ENCODE measurements at regions not wholly inside any gene's neighbourhood (a gene's known extent, or its start where the extent isn't known, plus 50 kb on each side); places are given as distances from the start of the nearest gene placed in this dataset.
A peak's percentile ranks its signal among the peaks of the same experiment; 100 is the strongest.

GRCh38 chr6:27582928-27583725 is 110.2 kb upstream of the ZNF184 start:
- H3K4me3 ChIP-seq: peak overlapping the region; percentile 47
- TF ChIP-seq RFX5 (IDR thresholded peaks at IDR 0.05) (no peak), NPAS2 (CRISPR knock-in tag; IDR thresholded peaks at IDR 0.05; ENCODE audit: borderline replicate concordance) (no peak), RCOR1 (IDR thresholded peaks at IDR 0.05; ENCODE audit: low read depth, low read length) (no peak), HEYL (CRISPR knock-in tag; IDR thresholded peaks at IDR 0.05) (no peak), JUNB (IDR thresholded peaks at IDR 0.05) (no peak), CHD4 (IDR thresholded peaks at IDR 0.05; ENCODE audit: borderline replicate concordance) (peak; percentile 31; the same call in 1 of the 2 replicates), SMC3 (IDR thresholded peaks at IDR 0.05) (0 out of 3 replicates have a peak, but pooled peaks have one; percentile 11), JUN (IDR thresholded peaks at IDR 0.05) (no peak), POLR2AphosphoS2 (conservative IDR thresholded peaks at IDR 0.05; ENCODE audit: low read length) (no peak), KDM1A (IDR thresholded peaks at IDR 0.05; ENCODE audit: low read depth) (no peak), FOSL2 (IDR thresholded peaks at IDR 0.05) (no peak), FOSL2 (CRISPR knock-in tag; IDR thresholded peaks at IDR 0.05) (no peak), SREBF2 (IDR thresholded peaks at IDR 0.05) (peak; percentile 54), GATA3 (IDR thresholded peaks at IDR 0.05; ENCODE audit: borderline replicate concordance) (0 out of 2 replicates have a peak, but pooled peaks have one; percentile 18), CEBPB (IDR thresholded peaks at IDR 0.05) (peak in 1 of 2 experiments; percentile 63; a peak in 2 of 4 replicates), EHMT2 (IDR thresholded peaks at IDR 0.05; ENCODE audit: low read depth) (0 out of 2 replicates have a peak, but pooled peaks have one; percentile 49), RNF2 (IDR thresholded peaks at IDR 0.05; ENCODE audit: borderline replicate concordance, low read depth) (no peak), CHD2 (IDR thresholded peaks at IDR 0.05; ENCODE audit: low read length, partially characterized antibody) (no peak)
- TF ChIP-seq, protein P1, sequence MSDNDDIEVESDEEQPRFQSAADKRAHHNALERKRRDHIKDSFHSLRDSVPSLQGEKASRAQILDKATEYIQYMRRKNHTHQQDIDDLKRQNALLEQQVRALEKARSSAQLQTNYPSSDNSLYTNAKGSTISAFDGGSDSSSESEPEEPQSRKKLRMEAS (IDR thresholded peaks at IDR 0.05): peak; percentile 62
- TF ChIP-seq, protein P2, sequence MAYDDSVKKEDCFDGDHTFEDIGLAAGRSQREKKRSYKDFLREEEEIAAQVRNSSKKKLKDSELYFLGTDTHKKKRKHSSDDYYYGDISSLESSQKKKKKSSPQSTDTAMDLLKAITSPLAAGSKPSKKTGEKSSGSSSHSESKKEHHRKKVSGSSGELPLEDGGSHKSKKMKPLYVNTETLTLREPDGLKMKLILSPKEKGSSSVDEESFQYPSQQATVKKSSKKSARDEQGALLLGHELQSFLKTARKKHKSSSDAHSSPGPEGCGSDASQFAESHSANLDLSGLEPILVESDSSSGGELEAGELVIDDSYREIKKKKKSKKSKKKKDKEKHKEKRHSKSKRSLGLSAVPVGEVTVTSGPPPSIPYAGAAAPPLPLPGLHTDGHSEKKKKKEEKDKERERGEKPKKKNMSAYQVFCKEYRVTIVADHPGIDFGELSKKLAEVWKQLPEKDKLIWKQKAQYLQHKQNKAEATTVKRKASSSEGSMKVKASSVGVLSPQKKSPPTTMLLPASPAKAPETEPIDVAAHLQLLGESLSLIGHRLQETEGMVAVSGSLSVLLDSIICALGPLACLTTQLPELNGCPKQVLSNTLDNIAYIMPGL (CRISPR knock-in tag; IDR thresholded peaks at IDR 0.05; ENCODE audit: borderline replicate concordance): peak; percentile 74; the same call in 1 of the 2 replicates
- TF ChIP-seq, protein P3, sequence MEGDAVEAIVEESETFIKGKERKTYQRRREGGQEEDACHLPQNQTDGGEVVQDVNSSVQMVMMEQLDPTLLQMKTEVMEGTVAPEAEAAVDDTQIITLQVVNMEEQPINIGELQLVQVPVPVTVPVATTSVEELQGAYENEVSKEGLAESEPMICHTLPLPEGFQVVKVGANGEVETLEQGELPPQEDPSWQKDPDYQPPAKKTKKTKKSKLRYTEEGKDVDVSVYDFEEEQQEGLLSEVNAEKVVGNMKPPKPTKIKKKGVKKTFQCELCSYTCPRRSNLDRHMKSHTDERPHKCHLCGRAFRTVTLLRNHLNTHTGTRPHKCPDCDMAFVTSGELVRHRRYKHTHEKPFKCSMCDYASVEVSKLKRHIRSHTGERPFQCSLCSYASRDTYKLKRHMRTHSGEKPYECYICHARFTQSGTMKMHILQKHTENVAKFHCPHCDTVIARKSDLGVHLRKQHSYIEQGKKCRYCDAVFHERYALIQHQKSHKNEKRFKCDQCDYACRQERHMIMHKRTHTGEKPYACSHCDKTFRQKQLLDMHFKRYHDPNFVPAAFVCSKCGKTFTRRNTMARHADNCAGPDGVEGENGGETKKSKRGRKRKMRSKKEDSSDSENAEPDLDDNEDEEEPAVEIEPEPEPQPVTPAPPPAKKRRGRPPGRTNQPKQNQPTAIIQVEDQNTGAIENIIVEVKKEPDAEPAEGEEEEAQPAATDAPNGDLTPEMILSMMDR (IDR thresholded peaks at IDR 0.05): no peak
- TF ChIP-seq, protein P4, sequence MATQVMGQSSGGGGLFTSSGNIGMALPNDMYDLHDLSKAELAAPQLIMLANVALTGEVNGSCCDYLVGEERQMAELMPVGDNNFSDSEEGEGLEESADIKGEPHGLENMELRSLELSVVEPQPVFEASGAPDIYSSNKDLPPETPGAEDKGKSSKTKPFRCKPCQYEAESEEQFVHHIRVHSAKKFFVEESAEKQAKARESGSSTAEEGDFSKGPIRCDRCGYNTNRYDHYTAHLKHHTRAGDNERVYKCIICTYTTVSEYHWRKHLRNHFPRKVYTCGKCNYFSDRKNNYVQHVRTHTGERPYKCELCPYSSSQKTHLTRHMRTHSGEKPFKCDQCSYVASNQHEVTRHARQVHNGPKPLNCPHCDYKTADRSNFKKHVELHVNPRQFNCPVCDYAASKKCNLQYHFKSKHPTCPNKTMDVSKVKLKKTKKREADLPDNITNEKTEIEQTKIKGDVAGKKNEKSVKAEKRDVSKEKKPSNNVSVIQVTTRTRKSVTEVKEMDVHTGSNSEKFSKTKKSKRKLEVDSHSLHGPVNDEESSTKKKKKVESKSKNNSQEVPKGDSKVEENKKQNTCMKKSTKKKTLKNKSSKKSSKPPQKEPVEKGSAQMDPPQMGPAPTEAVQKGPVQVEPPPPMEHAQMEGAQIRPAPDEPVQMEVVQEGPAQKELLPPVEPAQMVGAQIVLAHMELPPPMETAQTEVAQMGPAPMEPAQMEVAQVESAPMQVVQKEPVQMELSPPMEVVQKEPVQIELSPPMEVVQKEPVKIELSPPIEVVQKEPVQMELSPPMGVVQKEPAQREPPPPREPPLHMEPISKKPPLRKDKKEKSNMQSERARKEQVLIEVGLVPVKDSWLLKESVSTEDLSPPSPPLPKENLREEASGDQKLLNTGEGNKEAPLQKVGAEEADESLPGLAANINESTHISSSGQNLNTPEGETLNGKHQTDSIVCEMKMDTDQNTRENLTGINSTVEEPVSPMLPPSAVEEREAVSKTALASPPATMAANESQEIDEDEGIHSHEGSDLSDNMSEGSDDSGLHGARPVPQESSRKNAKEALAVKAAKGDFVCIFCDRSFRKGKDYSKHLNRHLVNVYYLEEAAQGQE (IDR thresholded peaks at IDR 0.05): no peak

More at GRCh38 chr6:27582928-27583725, 110.2 kb upstream of the ZNF184 start:
- Histone ChIP-seq H3K27ac (peak overlapping the region; percentile 12 to 54; a peak in 2 of 6 replicates), H3K9me3 (no peaks in the 10 kb centered on the region), H3K4me2 (peak overlapping the region; percentile 89), H3K4me1 (peaks cover 7% of the 10 kb centered on the region; the same call in 2 of the 3 replicates)
- CTCF ChIA-PET: interaction anchor here (0.6 to 1.7 kb wide), 2 partner anchors 11 to 26 kb away, joined by 3 to 5 read pairs; no protein-coding TSS in a partner anchor
- POLR2A ChIA-PET: interaction anchor here (0.9 kb wide), 1 partner anchor 9 kb away, joined by 3 read pairs; no protein-coding TSS in a partner anchor
- WGBS (ENCODE audit: missing lambda C conversion rate): 21% methylated on average over 32 of the region's 32 CpGs
- ATAC-seq (peak; percentile 82 to 85; a peak in 5 of 6 replicates), FAIRE-seq (no peak), DNase-seq (ENCODE audit: low read depth in 1 of 2, low spot score in 1 of 2) (peak in 1 of 2 experiments; percentile 73)
